IPS-20b (cell line): ENCODE measurements at regions not wholly inside any gene's neighbourhood (a gene's known extent, or its start where the extent isn't known, plus 50 kb on each side); places are given as distances from the start of the nearest gene placed in this dataset.
"Not testable (repeated sequence)": the region's sequence is repeated elsewhere in the genome, so short reads cannot be mapped to it uniquely, and the experiment has no call there.

Experiments used
- H3K27ac ChIP-seq: one replicate; pipeline ENCODE4 v1.5.1; 2013; ENCODE audit warnings: low read length
- H3K27me3 ChIP-seq: 2 replicates; pipeline ENCODE4 v1.6.1; 2013; ENCODE audit warnings: mild to moderate bottlenecking, low read length, inconsistent platforms; ENCODE audit not compliant: insufficient read depth
- H3K36me3 ChIP-seq: 2 replicates; pipeline ENCODE4 v1.6.1; 2013; ENCODE audit warnings: low read depth, mild to moderate bottlenecking, inconsistent platforms, low read length, moderate library complexity; ENCODE audit not compliant: insufficient read depth
- H3K4me1 ChIP-seq: 2 replicates; pipeline ENCODE4 v1.6.1; 2013; ENCODE audit warnings: mild to moderate bottlenecking, control low read depth, inconsistent platforms, low read length, moderate library complexity; ENCODE audit not compliant: insufficient read depth
- H3K4me3 ChIP-seq: 2 replicates; pipeline ENCODE4 v1.5.1; 2013; ENCODE audit warnings: mild to moderate bottlenecking, low read length, inconsistent platforms
- H3K9ac ChIP-seq: 2 replicates; pipeline ENCODE4 v1.6.1; 2013; ENCODE audit warnings: low read depth, mild to moderate bottlenecking, inconsistent platforms, low read length, moderate library complexity
- H3K9me3 ChIP-seq: 2 replicates; pipeline ENCODE4 v1.6.1; 2013; ENCODE audit warnings: mild to moderate bottlenecking, low read depth, low read length, inconsistent platforms; ENCODE audit not compliant: insufficient read depth

- Histone ChIP-seq H3K9me3 (no peaks in the 10 kb centered on the region), H3K27ac (no peak overlapping the region), H3K36me3 (no peaks in the 10 kb centered on the region), H3K27me3 (no peaks in the 10 kb centered on the region), H3K4me3 (no peak overlapping the region), H3K4me1 (no peaks in the 10 kb centered on the region; the same call in 1 of the 2 replicates), H3K9ac (no peak overlapping the region)
Measured at GRCh38 chr12:83462419-83462818, 775.7 kb downstream of the TMTC2 start.

DNA sequence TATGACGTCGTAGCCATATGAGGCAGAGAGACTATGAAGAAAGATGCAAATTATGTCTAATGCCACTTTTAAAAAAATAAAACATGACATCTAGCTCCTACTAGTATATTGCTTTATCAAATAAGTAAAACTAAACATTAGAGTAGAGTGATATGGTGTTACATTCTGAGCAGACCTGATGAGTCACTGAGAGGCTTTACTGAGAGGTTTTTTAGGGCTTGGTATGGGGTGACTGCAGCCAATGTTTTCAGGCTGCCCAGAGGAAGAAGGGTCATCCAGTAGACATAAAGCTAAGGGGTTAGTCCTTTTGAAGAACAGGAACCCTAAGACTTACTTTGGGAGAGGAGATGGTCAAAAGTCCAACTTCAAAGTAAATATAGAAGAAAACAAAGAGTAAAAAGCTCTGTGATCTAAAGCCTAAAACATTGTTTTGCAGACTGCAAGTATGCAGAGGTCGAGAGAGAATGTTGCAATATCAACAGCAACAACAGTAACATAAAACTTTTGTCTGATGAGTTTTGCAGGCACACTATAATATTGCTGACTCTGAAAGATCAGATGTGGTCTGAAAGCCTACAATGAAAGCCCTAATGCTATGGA lies 774.7 kb downstream of the TMTC2 start:
- no peaks in the 10 kb centered on the region for H3K27me3 ChIP-seq
- H3K4me3 ChIP-seq, result no peak overlapping the region
- no peaks in the 10 kb centered on the region for H3K36me3 ChIP-seq
- no peaks in the 10 kb centered on the region for H3K9me3 ChIP-seq
- H3K9ac ChIP-seq, result no peak overlapping the region
- H3K27ac ChIP-seq, result no peak overlapping the region
- H3K4me1 ChIP-seq, result no peaks in the 10 kb centered on the region; the same call in 1 of the 2 replicates

- H3K4me3 ChIP-seq, result no peak overlapping the region
- no peaks in the 10 kb centered on the region for H3K36me3 ChIP-seq
- H3K27me3 ChIP-seq, result no peaks in the 10 kb centered on the region
- H3K27ac ChIP-seq, result no peak overlapping the region
- no peaks in the 10 kb centered on the region for H3K9me3 ChIP-seq
- H3K4me1 ChIP-seq, result no peaks in the 10 kb centered on the region
- H3K9ac ChIP-seq, result no peak overlapping the region
Measured at GRCh38 chr12:83451189-83451588, 764.5 kb downstream of the TMTC2 start.

- no peaks in the 10 kb centered on the region; the same call in 1 of the 2 replicates for H3K9me3 ChIP-seq
- no peak overlapping the region for H3K27ac ChIP-seq
- no peaks in the 10 kb centered on the region for H3K4me1 ChIP-seq
- no peak overlapping the region for H3K4me3 ChIP-seq
- no peaks in the 10 kb centered on the region for H3K27me3 ChIP-seq
- no peak overlapping the region for H3K9ac ChIP-seq
- H3K36me3 ChIP-seq, result no peaks in the 10 kb centered on the region
Measured at GRCh38 chr12:83434600-83434999, 747.9 kb downstream of the TMTC2 start.

DNA sequence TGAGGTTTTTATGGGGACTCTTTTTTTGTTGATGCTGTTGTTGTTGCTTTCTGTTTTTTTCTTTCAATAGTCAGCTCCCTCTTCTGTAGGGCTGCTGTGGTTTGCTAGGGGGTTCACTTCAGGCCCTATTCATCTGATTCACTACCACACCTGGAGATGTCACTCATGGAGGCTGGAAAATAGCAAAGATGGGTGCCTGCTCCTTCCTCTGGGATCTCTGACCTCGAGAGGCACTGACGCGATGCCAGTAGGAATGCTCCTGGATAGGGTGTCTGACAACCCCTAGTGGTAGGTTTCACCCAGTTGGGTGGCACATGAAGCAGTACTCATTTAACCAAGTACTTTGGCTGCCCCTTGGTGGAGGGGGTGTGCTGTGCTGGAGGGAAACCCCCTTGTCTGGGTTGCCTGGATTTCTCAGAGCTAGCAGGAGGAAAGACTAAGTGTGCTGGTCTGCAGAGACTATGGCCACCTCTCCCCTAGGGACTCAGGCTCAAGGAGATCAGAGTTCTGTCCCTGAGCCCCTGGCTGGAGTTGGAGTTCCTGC lies 745.5 kb downstream of the TMTC2 start:
- Histone ChIP-seq H3K27ac (no peak overlapping the region), H3K4me3 (no peak overlapping the region), H3K9me3 (peaks cover 6% of the 10 kb centered on the region; the same call in 1 of the 2 replicates), H3K27me3 (no peaks in the 10 kb centered on the region), H3K9ac (no peak overlapping the region), H3K4me1 (no peaks in the 10 kb centered on the region), H3K36me3 (no peaks in the 10 kb centered on the region)

- not testable (repeated sequence) for H3K4me1 ChIP-seq, H3K27me3 ChIP-seq, H3K9ac ChIP-seq, H3K36me3 ChIP-seq, H3K27ac ChIP-seq, H3K4me3 ChIP-seq, H3K9me3 ChIP-seq
Measured at GRCh38 chr12:83427586-83428136, 741.0 kb downstream of the TMTC2 start.

DNA sequence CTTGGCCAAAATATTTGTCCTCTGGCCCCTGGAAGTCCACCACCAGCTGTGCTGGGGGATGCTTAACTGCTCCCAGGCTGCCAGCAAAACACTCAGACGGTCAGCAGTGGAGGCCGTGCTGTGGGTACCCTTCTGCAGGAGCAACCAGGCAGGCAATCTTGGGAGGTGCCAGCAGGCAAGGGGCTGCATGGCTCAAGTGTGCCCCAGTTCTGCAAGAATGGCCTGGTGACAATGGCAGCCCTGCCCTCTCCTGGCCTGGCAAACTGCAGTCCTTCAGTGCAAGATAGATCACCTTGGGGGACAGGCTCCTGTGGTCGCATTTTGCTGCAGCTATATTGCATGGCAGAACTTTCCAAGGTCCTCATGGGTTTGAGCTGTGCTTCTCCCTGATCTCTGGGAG lies 728.3 kb downstream of the TMTC2 start:
- Histone ChIP-seq H3K9me3 (no peaks in the 10 kb centered on the region), H3K27me3 (no peaks in the 10 kb centered on the region), H3K4me1 (no peaks in the 10 kb centered on the region), H3K27ac (no peak overlapping the region), H3K4me3 (no peak overlapping the region), H3K9ac (no peak overlapping the region), H3K36me3 (no peaks in the 10 kb centered on the region)

GRCh38 chr12:83408851-83409250 lies 722.1 kb downstream of the TMTC2 start:
- H3K9ac ChIP-seq, result no peak overlapping the region
- no peaks in the 10 kb centered on the region for H3K4me1 ChIP-seq
- no peak overlapping the region for H3K4me3 ChIP-seq
- no peaks in the 10 kb centered on the region for H3K9me3 ChIP-seq
- H3K27me3 ChIP-seq, result no peaks in the 10 kb centered on the region
- H3K27ac ChIP-seq, result no peak overlapping the region
- H3K36me3 ChIP-seq, result no peaks in the 10 kb centered on the region

DNA sequence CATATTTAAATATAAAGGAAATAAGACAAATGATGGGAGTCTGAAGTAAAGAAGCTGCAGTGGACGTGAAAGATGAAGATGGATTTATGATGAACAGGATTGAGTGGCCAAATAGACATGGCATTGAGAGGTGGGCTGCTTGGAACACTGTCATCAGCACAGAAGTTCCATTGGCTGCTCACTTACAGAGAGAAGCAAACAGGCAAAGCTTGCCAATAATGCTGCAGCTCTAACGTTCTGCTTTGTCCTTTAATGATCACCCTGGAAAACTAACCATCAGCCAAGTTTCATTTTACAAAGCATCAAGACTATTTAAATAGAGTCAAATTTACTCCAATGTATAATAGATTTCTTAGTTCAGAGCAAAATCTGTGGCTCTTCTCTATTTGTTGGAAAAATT lies 721.4 kb downstream of the TMTC2 start:
- H3K9ac ChIP-seq, result no peak overlapping the region
- H3K27me3 ChIP-seq, result no peaks in the 10 kb centered on the region
- H3K4me1 ChIP-seq, result no peaks in the 10 kb centered on the region
- H3K36me3 ChIP-seq, result no peaks in the 10 kb centered on the region
- H3K9me3 ChIP-seq, result no peaks in the 10 kb centered on the region
- no peak overlapping the region for H3K27ac ChIP-seq
- no peak overlapping the region for H3K4me3 ChIP-seq

DNA sequence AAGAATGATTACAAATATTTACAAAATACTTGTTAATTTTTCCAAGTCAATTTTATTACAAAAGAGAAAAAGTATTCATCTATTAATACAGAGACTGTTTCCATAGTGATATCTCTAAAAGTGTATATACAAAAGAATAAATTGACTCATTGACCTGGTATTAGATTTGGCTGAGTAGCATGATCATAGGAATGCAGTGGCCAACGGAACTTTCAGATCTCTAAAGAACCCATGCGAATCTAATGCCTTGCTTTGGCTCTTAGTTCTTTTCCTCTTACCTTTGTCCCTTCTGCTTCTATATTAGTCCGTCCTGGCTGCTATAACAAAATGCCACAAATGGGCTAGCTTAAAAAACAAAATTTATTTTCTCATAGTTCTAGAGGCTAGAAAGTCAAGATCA lies 717.8 kb downstream of the TMTC2 start:
- Histone ChIP-seq H3K27me3 (no peaks in the 10 kb centered on the region), H3K9ac (no peak overlapping the region), H3K27ac (no peak overlapping the region), H3K4me1 (no peaks in the 10 kb centered on the region), H3K4me3 (no peak overlapping the region), H3K36me3 (no peaks in the 10 kb centered on the region), H3K9me3 (no peaks in the 10 kb centered on the region)

GRCh38 chr12:83390186-83390585 lies 703.5 kb downstream of the TMTC2 start:
- H3K9ac ChIP-seq, result no peak overlapping the region
- H3K4me1 ChIP-seq, result no peaks in the 10 kb centered on the region
- no peaks in the 10 kb centered on the region for H3K9me3 ChIP-seq
- H3K27me3 ChIP-seq, result no peaks in the 10 kb centered on the region
- no peak overlapping the region for H3K4me3 ChIP-seq
- H3K27ac ChIP-seq, result no peak overlapping the region
- H3K36me3 ChIP-seq, result no peaks in the 10 kb centered on the region

DNA sequence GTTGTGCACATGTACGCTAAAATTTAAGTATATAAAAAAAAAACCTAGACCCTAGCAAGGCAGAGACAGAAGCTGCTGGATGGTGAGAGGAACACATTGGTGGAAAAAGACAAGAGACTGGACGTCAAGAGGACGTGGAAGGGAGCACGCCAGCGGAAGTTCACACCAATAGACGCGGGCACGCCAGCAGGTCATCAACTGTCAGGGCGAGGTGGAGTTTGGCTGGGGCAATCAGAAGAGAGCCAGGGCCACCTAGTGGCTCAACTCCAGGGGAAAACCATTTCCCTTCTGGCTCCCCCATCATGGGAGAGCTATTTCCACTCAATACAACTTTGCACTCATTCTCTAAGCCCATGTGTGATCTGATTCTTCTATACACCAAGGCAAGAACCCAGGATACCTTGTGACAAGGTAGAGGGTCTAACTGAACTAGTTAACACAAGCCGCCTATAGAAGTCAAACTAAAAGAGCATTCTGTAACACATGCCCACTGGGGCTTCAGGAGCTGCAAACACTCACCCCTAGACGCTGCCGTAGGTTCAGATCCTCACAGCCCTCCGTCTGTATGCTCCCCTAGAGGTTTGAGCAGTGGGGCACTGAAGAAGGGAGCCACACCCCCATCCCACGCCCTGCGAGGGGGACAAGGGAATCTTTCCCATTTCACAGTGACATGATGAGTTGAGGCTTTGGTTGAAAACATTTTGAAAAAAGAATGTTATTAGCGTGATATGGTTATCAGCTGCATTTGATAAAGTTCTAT lies 702.7 kb downstream of the TMTC2 start:
- Histone ChIP-seq H3K4me3 (no peak overlapping the region), H3K9ac (no peak overlapping the region), H3K4me1 (no peaks in the 10 kb centered on the region), H3K27ac (no peak overlapping the region), H3K9me3 (no peaks in the 10 kb centered on the region), H3K36me3 (no peaks in the 10 kb centered on the region), H3K27me3 (no peaks in the 10 kb centered on the region)
